Hypothalamus (tissue), 51 donors: ENCODE measurements at regions not wholly inside any gene's neighbourhood (a gene's known extent, or its start where the extent isn't known, plus 50 kb on each side); places are given as distances from the start of the nearest gene placed in this dataset.
"Not testable (repeated sequence)": the region's sequence is repeated elsewhere in the genome, so short reads cannot be mapped to it uniquely, and the experiment has no call there.

Source experiments
- DNase-seq, 51 donors: peaks; one replicate each; lab custom pipeline; 2025; lab: John Stamatoyannopoulos, UW

DNA sequence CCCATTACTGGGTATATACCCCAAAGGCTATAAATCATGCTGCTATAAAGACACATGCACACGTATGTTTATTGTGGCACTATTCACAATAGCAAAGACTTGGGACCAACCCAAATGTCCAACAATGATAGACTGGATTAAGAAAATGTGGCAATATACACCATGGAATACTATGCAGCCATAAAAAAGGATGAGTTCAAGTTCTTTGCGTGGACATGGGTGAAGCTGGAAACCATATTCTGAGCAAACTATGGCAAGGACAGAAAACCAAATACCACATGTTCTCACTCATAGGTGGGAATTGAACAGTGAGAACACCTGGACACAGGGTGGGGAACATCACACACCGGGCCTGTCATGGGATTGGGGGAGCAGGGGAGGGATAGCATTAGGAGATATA, 54.4 kb upstream of the MUCL1 start:
- DNase-seq: not testable (repeated sequence)

DNA sequence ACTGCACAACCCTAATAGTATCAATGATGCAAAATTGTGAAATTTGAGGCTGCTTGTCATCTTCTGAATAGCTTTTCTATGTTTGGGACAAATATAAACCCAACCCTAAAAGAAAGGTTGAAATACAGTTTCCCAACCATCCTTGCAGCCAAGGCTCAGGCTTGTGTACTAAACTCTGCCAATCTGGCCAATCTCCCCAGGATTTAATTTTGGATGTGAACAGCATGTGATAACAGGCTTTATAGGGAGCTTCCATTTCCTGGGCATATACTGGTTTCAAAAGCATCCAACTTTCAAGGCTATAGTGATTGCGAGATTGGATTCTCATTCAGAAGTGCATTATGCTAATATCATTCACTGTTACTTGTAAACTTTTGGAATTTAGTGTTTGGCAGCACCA, 55.7 kb upstream of the MUCL1 start:
- no peak for DNase-seq

GRCh38 chr12:54796991-54797390, 57.3 kb upstream of the MUCL1 start:
- DNase-seq: no peak

GRCh38 chr12:54795644-54796043, 58.7 kb upstream of the MUCL1 start:
- DNase-seq: no peak

DNA sequence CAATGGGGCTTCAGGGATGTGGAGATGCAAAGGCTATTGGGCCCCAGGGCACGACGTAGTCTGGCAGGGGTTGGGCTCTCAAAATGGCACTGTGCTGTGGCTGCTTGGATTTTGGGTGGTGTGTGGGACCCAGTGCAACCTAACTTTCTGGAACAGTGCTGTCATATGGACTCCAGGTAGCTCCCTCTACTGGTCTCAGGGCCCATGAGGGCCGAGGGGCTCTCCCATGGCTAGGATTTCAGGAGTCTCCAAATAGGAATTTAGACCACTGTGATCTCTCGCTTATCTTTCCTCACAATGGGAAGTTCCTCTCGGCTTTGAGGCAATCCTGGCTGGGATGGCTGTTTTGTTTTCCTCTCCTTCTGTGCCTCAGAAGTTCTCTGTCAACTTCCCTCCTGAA, 68.2 kb upstream of the MUCL1 start:
- no peak for DNase-seq

- no peak for DNase-seq
These were observed 70.2 kb upstream of the MUCL1 start for GRCh38 chr12:54784115-54784514.

- not testable (repeated sequence) for DNase-seq
These were observed 77.3 kb upstream of the MUCL1 start for GRCh38 chr12:54777031-54777430.

DNA sequence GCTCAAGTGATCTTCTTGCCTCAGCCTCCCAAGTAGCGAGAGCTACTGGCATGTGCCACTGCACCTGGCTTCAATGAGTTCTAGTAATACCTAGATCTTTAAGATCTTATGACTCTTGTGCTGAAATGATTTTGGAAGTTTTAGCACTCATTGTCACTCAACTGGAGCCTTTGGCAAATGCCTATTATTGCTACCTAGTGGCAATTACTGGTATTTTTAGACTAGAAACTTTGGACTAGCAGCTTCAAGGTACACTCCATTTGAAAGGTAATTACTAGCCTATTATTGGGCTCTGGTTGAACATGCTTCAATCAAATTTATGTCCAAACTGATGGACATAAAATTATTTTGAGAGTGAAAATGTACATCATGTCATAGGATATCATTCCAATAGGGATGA, 80.7 kb upstream of the MUCL1 start:
- no peak for DNase-seq

GRCh38 chr12:54765652-54766051, 88.7 kb upstream of the MUCL1 start:
- DNase-seq: no peak

DNA sequence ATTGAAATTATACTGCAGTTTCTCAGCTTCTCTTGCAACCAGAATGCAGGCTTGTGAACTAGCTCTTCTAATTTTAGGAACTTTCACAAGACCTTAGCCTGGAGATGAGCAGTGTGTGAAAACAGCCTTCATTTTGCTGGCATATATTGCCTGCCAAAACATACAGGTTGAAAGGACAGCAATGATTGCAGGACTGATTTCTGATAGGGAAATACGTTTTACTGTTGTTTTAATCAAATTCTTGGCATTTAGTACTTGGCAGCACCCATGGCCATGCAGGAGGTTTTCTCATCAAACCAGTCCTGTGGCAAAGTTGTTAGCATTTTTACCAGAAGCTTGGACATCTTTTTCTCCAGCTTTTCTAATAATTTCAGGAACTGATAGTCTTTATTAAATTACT, 91.9 kb upstream of the MUCL1 start:
- no peak for DNase-seq

DNA sequence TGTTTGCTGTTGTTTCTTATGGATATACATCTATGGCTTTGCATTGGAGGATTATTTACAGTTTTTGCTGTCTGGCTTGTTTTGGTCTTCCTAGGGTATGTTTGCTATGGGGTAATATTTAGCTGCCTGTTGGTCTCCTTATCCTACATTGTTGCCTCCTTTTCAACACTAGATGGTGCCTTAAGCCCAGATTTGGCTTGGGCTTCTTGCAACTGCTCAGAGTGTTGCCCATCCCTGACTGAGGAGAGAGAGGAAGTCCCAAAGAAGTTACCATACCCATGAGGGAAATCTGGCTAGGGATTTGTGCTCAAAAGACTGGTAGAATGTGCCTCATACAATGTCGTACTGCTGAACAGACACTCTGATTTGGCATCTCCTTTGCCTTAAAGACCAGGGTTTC, 94.6 kb upstream of the MUCL1 start:
- no peak for DNase-seq

DNA sequence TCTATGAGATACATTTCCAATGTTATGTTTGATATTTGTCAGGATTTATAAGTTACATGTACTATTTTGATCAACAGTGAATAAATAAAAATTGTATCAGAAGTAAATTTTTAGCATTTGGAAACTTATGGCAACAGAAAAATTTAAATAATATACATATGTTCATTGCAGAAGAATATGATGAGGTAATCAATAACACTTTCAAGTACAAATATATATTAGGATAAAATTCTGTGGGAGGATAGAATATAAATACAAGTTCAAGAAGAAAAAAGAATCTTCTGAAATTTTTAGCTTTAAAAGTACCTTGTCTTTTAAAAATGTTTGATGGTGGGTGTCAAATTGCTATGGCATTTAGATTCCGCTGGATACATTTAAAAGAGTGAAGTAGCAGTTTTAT, 102.8 kb upstream of the MUCL1 start:
- DNase-seq: no peak

DNA sequence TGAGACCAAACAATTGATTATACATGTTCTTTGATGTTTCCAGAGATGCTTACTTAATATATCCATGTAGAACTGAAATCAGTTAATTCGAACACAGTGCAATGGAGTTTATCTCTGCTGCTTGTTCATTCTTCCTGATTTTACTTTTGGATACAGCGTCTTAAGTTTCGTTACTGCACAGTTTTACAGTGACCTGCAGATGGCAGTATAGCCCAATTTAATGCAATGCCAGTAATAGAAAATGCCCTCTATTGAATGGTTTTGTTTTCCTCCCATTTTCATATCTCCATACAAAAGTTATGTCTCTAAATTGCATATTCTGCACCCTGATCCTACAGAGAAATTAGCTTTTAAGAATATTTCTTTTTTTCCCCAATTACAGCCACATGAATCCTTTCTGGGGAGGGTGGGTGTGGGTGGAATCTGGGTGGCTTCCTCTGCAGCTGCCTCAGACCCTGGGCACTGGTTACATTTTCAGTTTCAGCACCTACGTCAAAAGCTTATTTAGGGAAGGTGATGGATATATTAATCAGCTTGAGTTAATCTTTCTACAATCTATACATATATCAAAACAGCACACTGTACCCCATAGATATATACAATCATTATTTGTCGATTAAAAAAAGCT, 101.1 kb upstream of the DCD start:
- DNase-seq: peak in 7 of 51 donors; percentile 1 to 34 (median 11)

DNA sequence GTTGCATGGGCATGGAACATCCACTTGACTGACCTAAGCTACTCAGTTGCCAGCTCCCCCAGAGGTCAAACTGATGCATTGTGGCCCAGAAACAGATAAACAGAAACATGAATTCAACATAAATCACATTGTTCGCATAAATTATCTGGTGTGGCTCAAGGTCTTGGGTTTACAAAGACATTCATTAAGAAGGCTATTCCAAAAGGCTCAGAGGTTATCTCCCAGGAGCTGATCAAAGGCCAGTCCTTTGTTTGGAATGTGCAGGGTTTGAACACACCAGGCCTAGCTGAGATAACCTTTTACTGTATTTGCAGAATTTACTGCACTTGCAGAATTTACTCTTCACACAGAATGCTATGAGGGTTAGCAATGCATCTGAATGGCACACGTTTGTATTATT, 96.4 kb upstream of the DCD start:
- DNase-seq: no peak

DNA sequence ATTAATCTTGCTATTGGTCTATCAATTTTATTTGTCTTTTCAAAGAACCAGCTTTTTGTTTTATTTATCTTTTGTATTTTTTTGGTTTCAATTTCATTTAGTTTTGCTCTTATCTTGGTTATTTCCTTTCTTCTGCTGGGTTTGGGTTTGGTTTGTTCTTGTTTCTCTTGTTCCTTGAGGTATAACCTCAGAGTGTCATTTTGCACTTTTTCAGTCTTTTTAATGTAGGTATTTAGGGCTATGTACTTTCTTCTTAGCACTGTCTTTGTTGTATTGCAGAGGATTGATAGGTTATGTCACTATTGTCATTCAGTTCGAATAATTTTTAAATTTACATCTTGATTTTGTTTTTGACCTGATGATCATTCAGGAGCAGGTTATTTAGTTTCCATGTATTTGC, 92.7 kb upstream of the DCD start:
- DNase-seq: no peak

DNA sequence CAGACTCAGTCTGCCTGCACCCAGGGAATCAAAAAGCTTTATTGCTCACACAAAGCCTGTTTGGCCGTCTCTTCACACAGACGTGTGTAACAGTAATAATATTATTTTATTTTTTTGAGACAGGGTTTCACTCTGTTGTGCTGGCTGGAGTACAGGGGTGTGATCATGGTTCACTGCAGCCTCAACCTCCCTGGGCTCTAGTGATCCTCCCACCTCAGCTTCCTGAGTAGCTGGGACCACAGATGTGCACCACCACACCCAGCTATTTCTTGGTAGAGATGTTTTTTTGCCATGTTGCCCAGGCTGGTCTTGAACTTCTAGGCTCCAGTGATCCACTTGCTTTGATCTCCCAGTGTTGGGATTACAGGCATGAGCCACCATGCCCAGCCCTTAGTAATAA, 88.4 kb upstream of the DCD start:
- no peak for DNase-seq

DNA sequence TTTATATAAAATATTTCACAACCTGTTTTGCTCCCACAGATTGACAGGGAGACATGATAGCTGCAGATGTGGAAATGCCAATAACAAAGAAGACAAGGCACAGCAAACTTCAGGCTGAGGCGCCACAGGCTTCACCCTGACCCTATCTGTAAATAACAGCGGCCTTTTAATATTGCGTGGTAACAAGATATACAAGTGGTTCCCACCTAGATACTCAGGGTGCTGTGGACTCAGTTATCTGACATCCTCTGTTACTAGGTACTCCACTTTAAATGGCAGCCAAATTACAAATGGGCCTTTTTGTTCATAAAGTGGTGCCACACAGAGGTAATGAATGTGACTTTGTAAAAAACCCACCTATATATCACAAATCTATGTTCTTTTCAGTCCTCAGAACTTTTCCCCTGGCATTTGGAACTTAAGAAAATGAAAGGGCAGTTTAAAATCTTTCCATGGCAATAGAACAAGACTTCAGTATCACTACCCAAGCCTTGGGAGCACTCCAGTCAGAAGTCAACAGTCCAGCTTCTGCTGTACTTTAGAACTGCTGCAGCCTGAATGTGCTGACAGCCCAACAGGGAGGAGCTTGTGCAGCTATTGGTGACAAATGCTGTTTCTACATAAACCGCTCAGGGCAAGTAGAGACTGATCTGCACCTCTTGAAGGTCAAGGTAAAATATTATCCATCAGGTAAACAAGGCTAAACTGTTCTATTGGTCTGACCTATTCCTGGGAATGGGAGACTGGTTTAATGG, 86.2 kb upstream of the DCD start:
- DNase-seq: no peak

DNA sequence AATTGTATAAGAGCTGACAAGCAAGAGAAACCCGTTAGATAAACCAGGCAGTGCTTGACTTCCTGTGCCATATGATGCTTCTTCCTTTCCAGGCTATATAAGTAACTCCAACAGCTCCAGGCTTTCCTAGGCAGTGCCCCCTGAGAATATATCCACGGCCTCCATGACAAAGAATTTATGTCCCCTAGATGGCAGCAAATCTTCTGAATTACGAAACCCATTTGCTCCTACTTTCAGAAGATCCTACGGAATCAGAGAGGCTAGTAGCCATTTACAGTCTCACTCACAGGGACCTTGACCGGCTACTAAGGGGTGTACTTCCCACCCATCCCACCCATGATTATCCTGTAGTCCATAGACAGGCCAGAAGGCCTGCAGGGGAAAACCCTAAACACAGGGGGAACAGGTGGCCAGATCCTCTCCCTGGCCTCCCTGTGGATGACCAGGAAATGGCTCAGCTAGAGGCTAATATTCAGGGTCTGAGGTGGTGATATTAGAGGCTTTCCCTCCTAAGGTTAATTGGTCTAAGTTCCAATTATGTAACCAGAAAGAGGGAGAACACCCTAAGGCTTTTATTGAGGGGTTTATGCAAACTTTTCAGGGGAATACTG, 77.2 kb upstream of the DCD start:
- DNase-seq: no peak

- DNase-seq: no peak
These were observed 75.5 kb upstream of the DCD start for GRCh38 chr12:54723379-54724256.

DNA sequence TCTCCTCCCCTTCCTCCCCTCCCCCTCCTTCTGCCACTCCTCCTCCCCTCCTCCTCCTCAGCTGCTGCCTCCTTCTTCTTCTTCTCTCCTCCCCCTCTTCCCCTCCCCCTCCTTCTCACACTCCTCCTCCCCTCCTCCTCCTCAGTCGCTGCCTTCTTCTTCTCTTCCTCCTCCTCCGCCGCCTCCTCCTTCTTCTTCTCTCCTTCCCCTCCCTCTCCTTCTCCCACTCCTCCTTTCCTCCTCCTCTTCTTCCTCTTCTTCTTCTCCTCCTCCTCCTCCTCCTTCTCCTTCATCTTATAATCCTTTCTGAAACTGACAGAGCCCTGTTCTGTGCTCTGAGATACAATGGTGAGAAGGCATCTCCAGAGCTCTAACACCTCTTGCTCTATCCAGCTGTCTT, 73.1 kb upstream of the DCD start:
- no peak for DNase-seq

DNA sequence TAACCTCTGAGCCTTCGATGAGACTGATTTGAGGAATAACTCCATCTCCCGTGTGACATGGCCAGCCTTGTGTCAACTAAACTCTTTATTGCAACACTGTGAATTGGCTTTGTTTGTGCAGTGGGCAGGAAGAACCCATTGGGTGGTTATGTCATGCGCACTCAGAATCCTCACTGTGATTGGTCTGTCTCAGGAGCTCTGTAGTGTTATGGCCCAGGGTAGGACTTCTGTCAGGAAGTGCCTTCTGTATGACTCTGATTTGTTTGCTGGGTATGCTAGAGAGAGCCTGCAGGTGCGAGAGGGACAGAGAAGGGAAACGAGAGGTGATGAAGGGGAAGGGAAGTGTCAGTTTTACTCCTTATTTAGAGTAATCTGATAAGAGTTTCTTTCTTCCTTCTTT, 71.5 kb upstream of the DCD start:
- no peak for DNase-seq
